ENCODE measurements at regions not wholly inside any gene's neighbourhood (a gene's known extent, or its start where the extent isn't known, plus 50 kb on each side); places are given as distances from the start of the nearest gene placed in this dataset.
"Not testable (repeated sequence)": the region's sequence is repeated elsewhere in the genome, so short reads cannot be mapped to it uniquely, and the experiment has no call there.

DNA sequence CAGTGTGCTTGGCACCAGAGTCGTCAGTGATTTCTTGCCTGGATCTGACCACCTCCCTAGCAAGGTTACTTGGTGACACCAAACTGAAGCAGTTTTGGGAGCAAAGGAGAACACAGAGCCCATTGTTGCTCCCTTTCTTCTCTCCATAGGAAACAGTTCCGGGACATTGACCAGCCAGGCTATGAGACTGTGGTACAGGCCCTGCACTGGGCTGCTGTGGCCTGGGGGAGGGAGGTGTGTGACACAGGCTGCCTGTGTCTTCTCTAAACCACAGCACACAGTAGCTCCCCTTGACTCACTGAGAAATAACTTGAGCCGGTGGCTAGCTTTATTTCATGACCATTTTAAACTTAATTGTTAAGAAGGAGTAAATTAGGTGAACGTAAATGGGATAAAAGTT, 214.8 kb upstream of the UBL3 start:
- DNase-seq (ENCODE audit: low read depth): no peak

- no peak for DNase-seq (ENCODE audit: low read depth)
These were observed 213.5 kb upstream of the UBL3 start for GRCh38 chr13:30063892-30064291.

- DNase-seq (ENCODE audit: low read depth): no peak
These were observed 210.8 kb upstream of the UBL3 start for GRCh38 chr13:30061217-30061616.

DNA sequence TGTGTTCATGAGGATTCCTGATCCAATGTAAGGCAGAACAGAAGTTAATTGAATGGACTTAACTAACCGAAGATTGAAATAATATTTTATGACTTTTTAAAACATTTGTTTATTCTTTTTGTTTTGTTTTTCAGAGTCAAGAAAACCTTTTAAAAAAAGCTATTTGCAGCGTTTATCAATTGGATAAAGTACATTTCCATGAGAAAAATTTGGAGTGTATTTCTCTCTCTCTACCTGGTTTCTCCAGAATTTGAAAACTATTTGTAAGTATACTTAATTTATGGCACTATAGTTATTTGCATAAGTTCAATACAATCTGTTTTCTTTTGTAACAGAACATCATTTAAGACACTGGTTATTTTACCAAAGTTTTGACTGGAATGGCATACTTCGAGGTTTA, 208.0 kb upstream of the UBL3 start:
- no peak for DNase-seq (ENCODE audit: low read depth)

GRCh38 chr13:30054546-30054945, 204.1 kb upstream of the UBL3 start:
- DNase-seq (ENCODE audit: low read depth): not testable (repeated sequence)

GRCh38 chr13:30053939-30054338, 203.5 kb upstream of the UBL3 start:
- no peak for DNase-seq (ENCODE audit: low read depth)

- no peak for DNase-seq (ENCODE audit: low read depth)
These were observed 201.7 kb upstream of the UBL3 start for GRCh38 chr13:30052120-30052519.

DNA sequence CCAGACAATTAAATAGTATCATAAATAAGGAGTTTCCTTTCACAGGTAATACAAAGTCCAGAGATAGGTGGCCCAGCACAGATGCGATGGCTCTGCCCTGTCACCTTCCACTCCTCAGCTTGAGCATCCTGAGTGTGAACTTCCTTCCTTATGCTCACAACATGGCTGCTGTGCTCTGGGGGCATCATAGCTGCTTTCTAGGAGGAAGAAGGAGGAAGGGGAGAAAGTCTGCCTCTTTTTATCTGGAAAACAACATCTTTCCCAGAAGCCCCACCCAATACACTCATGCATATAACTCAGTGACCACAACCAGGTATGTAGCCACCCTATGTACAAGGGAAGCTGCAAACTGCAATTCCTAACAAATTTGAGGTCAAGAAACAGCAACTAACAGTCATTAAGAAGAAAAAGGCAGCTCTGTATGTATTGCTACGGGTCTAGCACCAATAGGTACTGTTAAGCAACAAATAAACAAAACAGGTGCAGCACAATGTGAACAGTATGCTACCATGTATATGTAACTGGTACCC, 201.2 kb upstream of the UBL3 start:
- DNase-seq (ENCODE audit: low read depth): no peak

- DNase-seq (ENCODE audit: low read depth): no peak
These were observed 199.3 kb upstream of the UBL3 start for GRCh38 chr13:30049692-30050091.

GRCh38 chr13:30047154-30047874, 196.9 kb upstream of the UBL3 start:
- no peak for DNase-seq (ENCODE audit: low read depth)

DNA sequence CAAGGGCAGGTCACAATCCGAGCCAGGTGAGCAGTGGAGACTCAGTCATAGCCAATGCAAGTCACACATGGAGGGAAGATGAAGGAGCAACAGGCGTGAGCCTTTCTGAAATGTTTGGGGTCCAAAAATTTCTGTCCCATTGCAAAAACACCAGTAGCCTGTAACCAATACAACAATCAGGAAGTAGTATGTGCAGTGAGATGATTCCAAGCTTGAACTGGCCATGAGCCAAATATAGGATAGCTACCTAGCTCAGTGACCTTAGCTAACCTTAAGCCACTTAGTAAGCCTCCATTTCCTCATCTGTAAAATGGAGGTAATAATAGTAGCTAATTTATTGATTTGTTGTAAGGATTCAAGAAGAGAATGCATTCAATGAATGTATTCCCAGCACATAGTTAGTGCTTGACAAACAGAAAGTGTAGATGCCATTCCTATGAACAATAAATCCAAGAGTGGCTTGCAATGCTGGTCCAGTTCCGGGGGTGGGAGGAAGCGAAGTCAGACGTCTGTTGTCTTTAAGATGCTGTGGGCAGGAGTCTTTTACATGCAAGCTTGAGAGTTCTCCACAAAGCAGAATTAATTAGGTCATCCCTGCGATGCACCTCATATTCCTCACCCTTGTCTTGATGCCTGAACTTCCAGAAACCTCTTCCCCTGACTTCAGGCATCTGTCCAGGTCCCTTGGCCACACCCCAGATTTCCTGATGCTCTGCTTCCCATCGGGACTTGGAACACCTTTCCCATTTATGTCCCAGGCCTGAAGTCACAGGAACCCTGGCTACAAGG, 195.7 kb upstream of the UBL3 start:
- no peak for DNase-seq (ENCODE audit: low read depth)

GRCh38 chr13:30044932-30045331, 194.5 kb upstream of the UBL3 start:
- DNase-seq (ENCODE audit: low read depth): no peak

- no peak for DNase-seq (ENCODE audit: low read depth)
These were observed 193.2 kb upstream of the UBL3 start for GRCh38 chr13:30043631-30043925.

- DNase-seq (ENCODE audit: low read depth): no peak
These were observed 192.6 kb upstream of the UBL3 start for GRCh38 chr13:30042891-30043630.

- DNase-seq (ENCODE audit: low read depth): no peak
These were observed 191.9 kb upstream of the UBL3 start for GRCh38 chr13:30042272-30042671.

- DNase-seq (ENCODE audit: low read depth): no peak
These were observed 189.1 kb upstream of the UBL3 start for GRCh38 chr13:30039511-30039911.

DNA sequence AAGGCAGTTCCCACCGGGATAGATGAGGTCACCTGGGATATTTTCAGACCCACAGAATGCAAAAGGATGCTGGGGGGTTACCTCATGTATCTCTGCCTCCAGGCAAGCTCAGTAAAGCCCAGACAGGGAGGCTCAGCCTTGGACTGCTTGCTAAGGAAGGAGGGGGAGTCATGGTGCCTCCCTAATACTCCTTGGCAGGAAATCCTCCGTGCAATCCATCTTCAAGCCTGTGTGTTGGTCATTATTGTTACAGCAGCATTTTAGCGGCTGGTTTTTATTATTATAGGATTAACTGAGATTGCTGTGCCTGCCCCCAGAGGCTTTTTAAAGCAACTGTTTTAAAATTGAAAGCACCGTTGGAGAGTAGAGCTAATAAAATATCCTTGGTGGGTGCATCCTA, 188.5 kb upstream of the UBL3 start:
- no peak for DNase-seq (ENCODE audit: low read depth)

DNA sequence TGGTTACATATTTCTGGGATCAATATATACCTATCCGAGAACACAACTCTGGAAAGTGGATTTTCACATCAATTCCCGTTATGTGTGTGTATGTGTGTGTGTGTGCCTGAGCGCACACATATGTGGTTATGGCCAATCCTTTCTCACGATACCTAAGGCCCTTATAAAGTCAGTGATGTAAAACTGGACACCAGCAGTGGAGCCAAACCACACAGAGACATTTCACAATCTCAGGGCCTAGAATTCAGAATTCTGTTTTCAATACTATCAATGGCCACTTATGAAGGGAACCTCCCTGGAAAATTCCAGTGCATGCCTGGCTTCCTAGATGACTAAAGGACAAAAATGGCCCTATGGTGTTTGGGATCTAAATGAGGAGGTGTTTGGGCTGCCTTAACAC, 187.3 kb upstream of the UBL3 start:
- no peak for DNase-seq (ENCODE audit: low read depth)

DNA sequence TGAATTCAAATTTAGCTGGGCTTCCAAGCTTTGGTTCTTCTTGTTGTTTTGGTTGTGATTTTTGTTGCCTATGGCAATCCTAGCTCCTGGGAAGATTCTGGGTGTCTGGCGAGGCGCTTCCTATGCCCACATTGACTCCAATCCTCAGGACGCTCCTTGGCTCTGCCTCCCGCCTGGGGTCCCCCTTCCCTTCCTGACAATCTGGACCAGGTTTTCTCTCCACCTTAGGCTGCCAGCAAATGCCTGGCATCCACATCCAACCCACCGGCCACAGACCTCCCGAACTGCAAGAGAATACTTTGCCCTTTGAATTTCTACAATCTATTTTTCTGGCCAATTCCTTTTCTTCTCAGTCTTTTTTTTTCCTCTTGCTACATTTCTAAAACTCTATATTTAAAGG, 186.9 kb upstream of the UBL3 start:
- no peak for DNase-seq (ENCODE audit: low read depth)

GRCh38 chr13:30034458-30034795, 184.0 kb upstream of the UBL3 start:
- DNase-seq (ENCODE audit: low read depth): no peak

- no peak for DNase-seq (ENCODE audit: low read depth)
These were observed 183.5 kb upstream of the UBL3 start for GRCh38 chr13:30033681-30034457.

- DNase-seq (ENCODE audit: low read depth): no peak
These were observed 181.8 kb upstream of the UBL3 start for GRCh38 chr13:30032263-30032662.

Measured in activated T-helper 1 cell treated with Interleukin-2 at 50 U/mL for 16 hours (primary cell).